H1 (cell line): ENCODE measurements at regions not wholly inside any gene's neighbourhood (a gene's known extent, or its start where the extent isn't known, plus 50 kb on each side); places are given as distances from the start of the nearest gene placed in this dataset.

Experiments
- CHD1 ChIP-seq: IDR thresholded peaks from 2 replicates; pipeline ENCODE4 v1.6.1; 2012; ENCODE audit warnings: low read depth, low read length, improper control_type of control experiment
- EP300 ChIP-seq, 2 experiments: IDR thresholded peaks; 1 replicate in 1 of 2; 2 replicates in 1 of 2; pipeline ENCODE4 v1.6.1; 2011 to 2012; ENCODE audit warnings: low read depth in 2 of 2, low read length in 2 of 2, mild to moderate bottlenecking in 2 of 2, borderline replicate concordance in 1 of 2, inconsistent platforms in 1 of 2, moderate library complexity in 1 of 2
- GTF2F1 ChIP-seq: IDR thresholded peaks from 2 replicates; pipeline ENCODE4 v1.6.1; 2012; ENCODE audit warnings: low read depth, low read length, improper control_type of control experiment, borderline replicate concordance
- KDM4A ChIP-seq: IDR thresholded peaks from one replicate; pipeline ENCODE4 v1.7.1; 2012; ENCODE audit warnings: low read depth, mild to moderate bottlenecking, moderate library complexity, low read length, inconsistent platforms; ENCODE audit not compliant: severe bottlenecking
- NANOG ChIP-seq: IDR thresholded peaks from 2 replicates; pipeline ENCODE4 v1.6.1; 2011; ENCODE audit warnings: low read length, low read depth, mild to moderate bottlenecking, inconsistent platforms; ENCODE audit not compliant: insufficient read depth, poor library complexity, severe bottlenecking
- NRF1 ChIP-seq: IDR thresholded peaks from 2 replicates; pipeline ENCODE4 v1.6.1; 2011; ENCODE audit warnings: mild to moderate bottlenecking, low read depth, low read length, improper control_type of control experiment
- SUZ12 ChIP-seq: fragments of 200-600 bp; sonication (generic); IDR thresholded peaks from 2 replicates; pipeline ENCODE4 v1.6.1; 2012; ENCODE audit warnings: mild to moderate bottlenecking, inconsistent platforms, low read length, moderate library complexity, mixed read lengths
- USF2 ChIP-seq: IDR thresholded peaks from 2 replicates; pipeline ENCODE4 v1.6.1; 2011; ENCODE audit warnings: low read length, improper control_type of control experiment
- TF ChIP-seq, protein P1 (sequence below): fragments of 300-600 bp; sonication (generic); IDR thresholded peaks from 2 replicates; pipeline ENCODE4 v1.7.1; 2012; ENCODE audit warnings: low read length, moderate library complexity, mild to moderate bottlenecking, inconsistent platforms; ENCODE audit not compliant: insufficient replicate concordance

DNA sequence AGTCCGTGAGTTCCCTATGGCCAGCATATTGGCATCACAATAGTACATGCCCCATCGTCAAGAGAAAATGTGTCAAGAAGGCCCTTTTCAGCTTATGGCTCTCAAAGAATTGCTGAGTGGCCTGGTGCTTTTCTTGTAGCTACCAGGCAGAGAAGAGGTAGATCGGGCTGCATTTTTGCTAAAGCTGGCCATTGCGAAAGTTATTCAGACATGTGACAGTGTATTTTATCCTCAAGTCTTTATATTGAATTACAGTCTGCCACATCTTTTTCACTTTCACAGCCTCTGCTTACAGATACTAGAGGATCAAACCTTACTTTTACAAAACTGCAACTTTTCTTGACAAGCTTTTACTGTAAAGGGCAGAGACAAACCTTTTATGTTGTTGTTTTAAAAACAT is 261.5 kb upstream of the IGFBP7 start (continued):
- TF ChIP-seq, protein P1, sequence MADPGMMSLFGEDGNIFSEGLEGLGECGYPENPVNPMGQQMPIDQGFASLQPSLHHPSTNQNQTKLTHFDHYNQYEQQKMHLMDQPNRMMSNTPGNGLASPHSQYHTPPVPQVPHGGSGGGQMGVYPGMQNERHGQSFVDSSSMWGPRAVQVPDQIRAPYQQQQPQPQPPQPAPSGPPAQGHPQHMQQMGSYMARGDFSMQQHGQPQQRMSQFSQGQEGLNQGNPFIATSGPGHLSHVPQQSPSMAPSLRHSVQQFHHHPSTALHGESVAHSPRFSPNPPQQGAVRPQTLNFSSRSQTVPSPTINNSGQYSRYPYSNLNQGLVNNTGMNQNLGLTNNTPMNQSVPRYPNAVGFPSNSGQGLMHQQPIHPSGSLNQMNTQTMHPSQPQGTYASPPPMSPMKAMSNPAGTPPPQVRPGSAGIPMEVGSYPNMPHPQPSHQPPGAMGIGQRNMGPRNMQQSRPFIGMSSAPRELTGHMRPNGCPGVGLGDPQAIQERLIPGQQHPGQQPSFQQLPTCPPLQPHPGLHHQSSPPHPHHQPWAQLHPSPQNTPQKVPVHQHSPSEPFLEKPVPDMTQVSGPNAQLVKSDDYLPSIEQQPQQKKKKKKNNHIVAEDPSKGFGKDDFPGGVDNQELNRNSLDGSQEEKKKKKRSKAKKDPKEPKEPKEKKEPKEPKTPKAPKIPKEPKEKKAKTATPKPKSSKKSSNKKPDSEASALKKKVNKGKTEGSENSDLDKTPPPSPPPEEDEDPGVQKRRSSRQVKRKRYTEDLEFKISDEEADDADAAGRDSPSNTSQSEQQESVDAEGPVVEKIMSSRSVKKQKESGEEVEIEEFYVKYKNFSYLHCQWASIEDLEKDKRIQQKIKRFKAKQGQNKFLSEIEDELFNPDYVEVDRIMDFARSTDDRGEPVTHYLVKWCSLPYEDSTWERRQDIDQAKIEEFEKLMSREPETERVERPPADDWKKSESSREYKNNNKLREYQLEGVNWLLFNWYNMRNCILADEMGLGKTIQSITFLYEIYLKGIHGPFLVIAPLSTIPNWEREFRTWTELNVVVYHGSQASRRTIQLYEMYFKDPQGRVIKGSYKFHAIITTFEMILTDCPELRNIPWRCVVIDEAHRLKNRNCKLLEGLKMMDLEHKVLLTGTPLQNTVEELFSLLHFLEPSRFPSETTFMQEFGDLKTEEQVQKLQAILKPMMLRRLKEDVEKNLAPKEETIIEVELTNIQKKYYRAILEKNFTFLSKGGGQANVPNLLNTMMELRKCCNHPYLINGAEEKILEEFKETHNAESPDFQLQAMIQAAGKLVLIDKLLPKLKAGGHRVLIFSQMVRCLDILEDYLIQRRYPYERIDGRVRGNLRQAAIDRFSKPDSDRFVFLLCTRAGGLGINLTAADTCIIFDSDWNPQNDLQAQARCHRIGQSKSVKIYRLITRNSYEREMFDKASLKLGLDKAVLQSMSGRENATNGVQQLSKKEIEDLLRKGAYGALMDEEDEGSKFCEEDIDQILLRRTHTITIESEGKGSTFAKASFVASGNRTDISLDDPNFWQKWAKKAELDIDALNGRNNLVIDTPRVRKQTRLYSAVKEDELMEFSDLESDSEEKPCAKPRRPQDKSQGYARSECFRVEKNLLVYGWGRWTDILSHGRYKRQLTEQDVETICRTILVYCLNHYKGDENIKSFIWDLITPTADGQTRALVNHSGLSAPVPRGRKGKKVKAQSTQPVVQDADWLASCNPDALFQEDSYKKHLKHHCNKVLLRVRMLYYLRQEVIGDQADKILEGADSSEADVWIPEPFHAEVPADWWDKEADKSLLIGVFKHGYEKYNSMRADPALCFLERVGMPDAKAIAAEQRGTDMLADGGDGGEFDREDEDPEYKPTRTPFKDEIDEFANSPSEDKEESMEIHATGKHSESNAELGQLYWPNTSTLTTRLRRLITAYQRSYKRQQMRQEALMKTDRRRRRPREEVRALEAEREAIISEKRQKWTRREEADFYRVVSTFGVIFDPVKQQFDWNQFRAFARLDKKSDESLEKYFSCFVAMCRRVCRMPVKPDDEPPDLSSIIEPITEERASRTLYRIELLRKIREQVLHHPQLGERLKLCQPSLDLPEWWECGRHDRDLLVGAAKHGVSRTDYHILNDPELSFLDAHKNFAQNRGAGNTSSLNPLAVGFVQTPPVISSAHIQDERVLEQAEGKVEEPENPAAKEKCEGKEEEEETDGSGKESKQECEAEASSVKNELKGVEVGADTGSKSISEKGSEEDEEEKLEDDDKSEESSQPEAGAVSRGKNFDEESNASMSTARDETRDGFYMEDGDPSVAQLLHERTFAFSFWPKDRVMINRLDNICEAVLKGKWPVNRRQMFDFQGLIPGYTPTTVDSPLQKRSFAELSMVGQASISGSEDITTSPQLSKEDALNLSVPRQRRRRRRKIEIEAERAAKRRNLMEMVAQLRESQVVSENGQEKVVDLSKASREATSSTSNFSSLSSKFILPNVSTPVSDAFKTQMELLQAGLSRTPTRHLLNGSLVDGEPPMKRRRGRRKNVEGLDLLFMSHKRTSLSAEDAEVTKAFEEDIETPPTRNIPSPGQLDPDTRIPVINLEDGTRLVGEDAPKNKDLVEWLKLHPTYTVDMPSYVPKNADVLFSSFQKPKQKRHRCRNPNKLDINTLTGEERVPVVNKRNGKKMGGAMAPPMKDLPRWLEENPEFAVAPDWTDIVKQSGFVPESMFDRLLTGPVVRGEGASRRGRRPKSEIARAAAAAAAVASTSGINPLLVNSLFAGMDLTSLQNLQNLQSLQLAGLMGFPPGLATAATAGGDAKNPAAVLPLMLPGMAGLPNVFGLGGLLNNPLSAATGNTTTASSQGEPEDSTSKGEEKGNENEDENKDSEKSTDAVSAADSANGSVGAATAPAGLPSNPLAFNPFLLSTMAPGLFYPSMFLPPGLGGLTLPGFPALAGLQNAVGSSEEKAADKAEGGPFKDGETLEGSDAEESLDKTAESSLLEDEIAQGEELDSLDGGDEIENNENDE, result no peak
- TF ChIP-seq KDM4A, result no peak
- no peak for TF ChIP-seq CHD1
- TF ChIP-seq GTF2F1, result no peak
- TF ChIP-seq EP300 (IDR thresholded peaks at IDR 0.05; ENCODE audit: borderline replicate concordance in 1 of 2, low read depth in 2 of 2, low read length in 2 of 2), result no peak
- TF ChIP-seq SUZ12, result no peak
- no peak for TF ChIP-seq NANOG
- TF ChIP-seq NRF1, result no peak
- TF ChIP-seq USF2, result no peak
